GM21825 (cell line): ENCODE measurements at regions not wholly inside any gene's neighbourhood (a gene's known extent, or its start where the extent isn't known, plus 50 kb on each side); places are given as distances from the start of the nearest gene placed in this dataset.

Source experiments
- ATAC-seq: cut with Tn5 transposase; IDR thresholded peaks from one replicate; pipeline ENCODE4 v1.9.1; 2021; ENCODE audit warnings: mild to moderate bottlenecking, moderate library complexity; ENCODE audit not compliant: unreplicated experiment

DNA sequence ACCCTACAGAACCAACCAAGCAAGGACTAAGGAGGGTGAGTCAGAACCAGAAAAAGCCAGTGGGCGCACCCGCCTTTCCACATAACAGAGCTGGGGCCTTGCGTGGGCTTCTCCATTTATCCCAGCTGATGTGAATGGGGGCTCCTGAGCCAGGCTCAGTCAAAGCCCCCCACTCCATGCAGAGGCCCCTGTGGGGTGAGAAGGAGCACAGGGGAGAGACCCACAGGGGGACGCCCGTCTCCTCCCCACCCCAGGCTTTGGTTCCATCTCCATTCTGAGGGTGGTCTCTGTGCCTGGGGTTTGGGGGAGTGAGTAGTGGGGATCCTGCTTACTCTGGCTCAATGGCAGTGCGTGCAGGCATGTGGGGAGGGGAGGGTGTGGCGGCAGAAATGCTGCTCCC lies 210.1 kb upstream of the TNRC6C start:
- ATAC-seq, result no peak

GRCh38 chr17:77749321-77749751 lies 209.2 kb upstream of the TNRC6C start:
- ATAC-seq, result no peak

GRCh38 chr17:77749989-77750388 lies 208.5 kb upstream of the TNRC6C start:
- ATAC-seq, result no peak

DNA sequence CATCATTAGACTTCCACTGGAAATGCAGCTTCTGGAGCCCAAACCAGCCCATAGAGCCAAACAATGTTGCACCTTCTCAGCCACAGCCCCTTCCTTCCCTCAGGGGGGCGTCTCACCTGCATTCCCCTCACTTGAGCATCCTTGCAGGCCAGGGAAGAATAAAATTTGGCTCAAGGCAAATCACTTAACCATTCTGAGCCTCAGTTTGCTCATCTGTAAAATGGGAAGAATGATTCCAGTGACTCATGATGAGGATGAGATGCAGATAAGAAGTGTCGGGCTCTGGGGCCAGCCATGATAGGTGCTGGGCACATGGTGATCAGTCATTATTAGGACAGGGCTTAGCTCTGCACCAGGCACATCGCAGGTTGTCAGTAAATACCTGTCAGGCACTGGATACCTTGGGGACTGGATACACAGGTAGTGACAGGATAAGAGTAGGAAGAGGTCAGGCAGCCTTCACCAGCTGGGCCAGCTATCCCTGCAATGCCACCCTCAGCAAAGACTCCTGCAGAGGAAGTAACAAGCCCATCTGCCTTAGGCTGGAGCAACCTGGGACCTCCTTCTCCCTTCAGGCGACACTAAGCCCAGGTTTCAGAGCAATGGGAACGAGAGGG lies 208.0 kb upstream of the TNRC6C start:
- ATAC-seq, result no peak

- ATAC-seq, result no peak
Observed at GRCh38 chr17:77753246-77753645, 205.3 kb upstream of the TNRC6C start.

DNA sequence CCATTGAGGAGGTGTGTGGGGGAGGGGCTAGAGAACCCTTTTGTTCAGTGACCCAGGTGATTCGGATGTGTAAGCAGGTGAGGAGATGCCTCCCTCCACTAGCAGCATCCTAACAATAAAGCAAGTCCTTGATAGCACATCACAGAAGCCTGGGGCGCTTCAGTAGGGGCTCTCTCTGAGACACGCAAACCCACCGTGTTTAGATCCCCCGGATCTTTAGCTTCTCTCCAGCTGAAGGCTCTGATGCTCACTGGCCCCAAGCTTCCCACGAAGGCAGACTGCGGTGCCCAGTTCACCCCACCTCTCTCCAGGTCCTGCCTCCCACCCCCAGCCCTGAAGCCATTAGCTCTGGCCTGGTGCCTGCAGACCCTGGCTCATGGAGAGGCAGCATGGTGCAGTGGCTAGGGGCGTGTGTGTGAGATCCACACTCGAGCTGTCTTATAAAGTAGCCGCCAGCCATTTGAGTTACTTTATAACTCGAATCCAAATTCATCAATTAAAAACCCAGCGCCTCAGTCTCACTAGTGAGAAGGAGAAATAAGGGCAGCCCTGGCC lies 204.7 kb upstream of the TNRC6C start:
- no peak for ATAC-seq

DNA sequence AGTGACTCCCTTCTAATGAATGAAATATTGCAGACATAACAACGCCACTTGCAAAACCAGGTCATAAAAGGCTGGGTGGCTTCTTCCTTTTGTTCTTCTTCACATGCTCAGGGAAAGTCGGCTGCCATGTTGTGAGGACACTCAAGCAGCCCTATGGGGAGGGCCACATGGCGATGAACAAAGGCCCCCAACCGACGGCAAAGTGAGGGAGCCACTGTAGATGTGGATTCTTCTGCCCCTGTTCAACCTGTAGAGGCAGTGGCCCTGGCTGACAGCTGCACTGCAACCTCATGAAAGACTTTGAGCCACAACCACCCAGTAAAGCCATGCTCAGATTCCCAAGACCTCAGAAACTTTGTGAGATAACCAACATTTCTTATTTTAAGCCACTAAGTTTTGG lies 203.5 kb upstream of the TNRC6C start:
- no peak for ATAC-seq

GRCh38 chr17:77755410-77755963 lies 203.0 kb upstream of the TNRC6C start:
- ATAC-seq, result no peak

DNA sequence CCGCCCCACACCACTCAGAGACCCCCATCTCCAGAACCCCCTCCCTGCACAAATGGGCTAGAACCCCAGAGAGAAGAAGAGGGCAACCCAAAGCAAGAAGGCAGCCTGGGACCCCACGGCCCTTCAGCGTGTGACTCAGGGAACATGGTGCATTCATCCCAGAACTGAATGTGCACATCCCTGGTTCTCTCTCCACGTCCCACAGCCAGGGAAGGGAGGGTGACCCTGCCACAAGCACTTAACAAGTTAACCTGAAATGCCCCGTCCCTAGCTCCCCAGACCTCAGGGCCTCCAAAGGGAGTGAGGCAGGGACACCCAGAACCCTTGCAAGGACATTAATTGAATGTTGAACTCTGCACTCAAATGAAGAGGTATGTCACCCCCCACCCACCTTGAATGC lies 202.5 kb upstream of the TNRC6C start:
- no peak for ATAC-seq

GRCh38 chr17:77756846-77757560 lies 201.5 kb upstream of the TNRC6C start:
- ATAC-seq, result no peak

DNA sequence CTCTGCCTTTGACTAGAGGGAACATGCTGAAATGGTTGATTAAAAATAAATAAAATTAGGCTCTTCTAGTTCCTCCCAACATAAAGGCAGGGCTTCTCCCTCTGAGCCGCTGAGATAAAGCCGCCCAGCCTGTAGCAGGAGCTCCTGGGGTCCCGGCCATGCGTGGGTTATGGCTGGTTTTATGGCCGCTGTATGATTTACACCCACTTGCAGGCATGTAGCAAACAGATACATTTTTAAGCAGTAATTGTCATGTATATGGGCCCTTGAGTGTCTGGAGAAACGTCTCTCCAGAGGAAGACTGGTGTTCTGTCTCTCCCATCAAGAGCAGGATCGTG lies 201.0 kb upstream of the TNRC6C start:
- ATAC-seq, result no peak

DNA sequence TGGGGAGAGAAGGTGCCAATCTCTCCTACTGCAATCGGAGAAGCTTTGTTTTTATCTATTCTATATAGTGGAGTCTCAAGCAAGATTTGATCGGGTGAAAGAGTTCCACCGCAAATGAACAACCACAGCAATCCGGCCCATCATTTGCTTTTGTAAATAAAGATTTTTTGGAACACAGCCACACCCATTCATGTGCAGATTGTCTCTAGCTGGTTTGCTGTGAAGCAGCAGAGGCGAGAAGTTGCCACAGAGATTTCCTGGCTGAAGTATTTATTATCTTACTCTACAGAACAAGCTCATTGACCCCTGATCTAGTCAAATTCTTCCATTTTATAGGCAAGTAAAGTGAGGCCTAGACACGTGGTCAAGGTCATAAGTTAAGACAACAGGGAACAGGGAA lies 195.5 kb upstream of the TNRC6C start:
- ATAC-seq, result no peak

DNA sequence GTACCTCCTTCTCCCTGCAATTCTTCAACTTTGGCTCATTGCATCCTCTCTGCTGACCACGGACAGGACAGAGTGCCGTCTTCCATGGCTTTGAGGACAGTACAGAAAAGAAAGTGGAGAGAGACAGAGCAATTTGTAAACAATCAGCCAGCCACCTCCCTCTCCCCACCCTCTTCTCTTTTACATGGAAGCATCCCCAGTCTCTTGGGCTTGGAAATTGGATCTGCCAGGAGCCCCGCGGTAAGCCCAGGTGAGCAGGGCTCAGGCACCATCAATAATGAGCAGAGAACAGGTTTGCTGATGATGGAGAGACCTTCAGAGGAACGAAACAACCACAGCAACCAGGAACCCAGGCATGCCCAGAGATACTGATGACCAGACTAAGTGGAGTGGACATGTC lies 194.9 kb upstream of the TNRC6C start:
- no peak for ATAC-seq

DNA sequence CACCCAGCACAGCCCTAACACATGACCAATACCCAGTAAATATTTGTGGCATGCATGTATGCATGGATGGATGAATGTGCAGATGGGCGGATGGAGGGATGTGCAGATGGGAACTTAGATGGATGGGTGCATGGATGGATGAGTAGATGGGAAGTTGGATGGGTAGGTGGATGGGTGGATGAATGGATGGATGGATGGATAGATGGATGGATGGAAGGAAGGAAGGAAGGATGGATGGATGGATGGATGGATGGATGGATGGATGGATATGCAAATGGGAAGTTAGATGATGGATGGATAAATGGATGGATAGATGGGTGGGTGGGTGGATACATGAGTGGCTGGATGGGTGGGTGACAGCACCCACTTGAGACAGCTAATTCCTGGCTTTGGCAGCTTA lies 193.2 kb upstream of the TNRC6C start:
- ATAC-seq, result no peak

GRCh38 chr17:77767148-77767547 lies 191.4 kb upstream of the TNRC6C start:
- no peak for ATAC-seq

GRCh38 chr17:77768248-77768852 lies 190.2 kb upstream of the TNRC6C start:
- ATAC-seq, result no peak

- no peak for ATAC-seq
Observed at GRCh38 chr17:77769215-77769614, 189.3 kb upstream of the TNRC6C start.

DNA sequence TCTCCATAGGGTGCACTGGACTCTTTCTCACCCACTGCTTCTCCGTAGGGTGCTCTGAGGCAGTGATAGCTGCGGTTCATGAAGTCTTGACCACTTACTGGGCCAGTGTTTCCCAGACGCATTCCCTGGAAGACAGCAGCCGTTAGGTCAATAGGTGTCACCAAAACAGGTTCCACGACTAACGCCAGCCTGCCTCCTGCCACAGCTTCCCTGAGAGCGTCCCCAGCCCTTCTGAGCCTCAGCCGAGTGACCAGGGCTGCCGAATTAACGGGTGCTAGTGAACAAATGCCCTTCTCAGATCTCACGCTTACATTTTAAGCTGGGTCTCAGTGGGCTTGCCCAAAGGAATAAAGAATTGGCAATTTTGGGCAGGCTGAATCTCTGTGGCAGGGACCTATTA lies 188.7 kb upstream of the TNRC6C start:
- ATAC-seq, result no peak

GRCh38 chr17:77770331-77771105 lies 188.0 kb upstream of the TNRC6C start:
- ATAC-seq, result no peak

DNA sequence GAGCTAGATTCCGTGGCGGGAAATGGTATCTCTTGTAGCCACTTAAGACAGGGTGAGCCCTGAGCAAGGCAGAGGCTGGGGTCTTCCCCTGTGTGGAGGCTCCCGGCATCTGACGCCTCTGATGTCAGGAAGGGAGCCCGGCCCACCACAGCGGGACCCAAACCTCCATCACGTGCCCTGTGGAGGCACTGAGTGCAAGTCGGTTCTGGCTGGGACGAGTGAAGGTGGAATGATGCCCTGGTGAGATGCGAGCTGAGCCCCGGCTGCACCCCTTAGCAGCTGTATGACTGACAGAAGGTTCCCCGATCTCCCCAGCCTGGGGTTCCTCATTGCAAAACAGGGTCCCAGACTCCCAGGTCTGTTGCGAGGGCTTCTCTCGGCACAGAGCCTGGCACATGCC lies 187.4 kb upstream of the TNRC6C start:
- no peak for ATAC-seq

GRCh38 chr17:77771587-77771986 lies 186.9 kb upstream of the TNRC6C start:
- no peak for ATAC-seq
